Heart right ventricle (tissue), 16 donors: ENCODE measurements at regions not wholly inside any gene's neighbourhood (a gene's known extent, or its start where the extent isn't known, plus 50 kb on each side); places are given as distances from the start of the nearest gene placed in this dataset.
A peak's percentile ranks its signal among the peaks of the same experiment; 100 is the strongest.
"Not testable (repeated sequence)": the region's sequence is repeated elsewhere in the genome, so short reads cannot be mapped to it uniquely, and the experiment has no call there.

Experiments used
- ATAC-seq, 8 donors: fragments of 200-7000 bp; cut with Tn5 transposase; one replicate each; pipeline ENCODE4 v1.9.1; 2020; ENCODE audit warnings: mild to moderate bottlenecking in 8 of 8, moderate library complexity in 8 of 8, moderate number of reproducible peaks in 1 of 8
- DNase-seq, 2 donors: peaks; one replicate each; pipeline ENCODE4 v3.0.0-alpha.2; 2020
- H3K27ac ChIP-seq, 10 donors: fragments of 200-600 bp; sonication (generic) in 2 of 10; one replicate each; pipeline versions ENCODE4 v1.5.0 to v1.8.0; 2020 to 2022; ENCODE audit warnings: mild to moderate bottlenecking in 3 of 10
- H3K27me3 ChIP-seq, 7 donors: fragments of 200-600 bp; one replicate each; pipeline ENCODE4 v1.8.0; 2021 to 2022; ENCODE audit warnings: mild to moderate bottlenecking in 2 of 7
- H3K36me3 ChIP-seq, 9 donors: fragments of 200-600 bp; sonication (generic) in 1 of 9; one replicate each; pipeline versions ENCODE4 v1.5.0 to v1.8.0; 2020 to 2022; ENCODE audit warnings: mild to moderate bottlenecking in 2 of 9
- H3K4me1 ChIP-seq, 9 donors: fragments of 200-600 bp; sonication (generic) in 1 of 9; one replicate each; pipeline versions ENCODE4 v1.5.0 to v1.8.0; 2020 to 2022; ENCODE audit warnings: mild to moderate bottlenecking in 4 of 9
- H3K4me3 ChIP-seq, 10 donors: fragments of 200-600 bp; sonication (generic) in 2 of 10; one replicate each; pipeline versions ENCODE4 v1.5.0 to v1.8.0; 2020 to 2022; ENCODE audit warnings: mild to moderate bottlenecking in 7 of 10, moderate library complexity in 2 of 10
- H3K9me3 ChIP-seq, 11 donors: fragments of 200-600 bp in 10 of 11; sonication (generic) in 2 of 11; one replicate each; pipeline versions ENCODE4 v1.5.0 to v1.8.0; 2013 to 2022; ENCODE audit warnings: mild to moderate bottlenecking in 2 of 11, control low read depth in 1 of 11, moderate library complexity in 1 of 11
- WGBS, 2 donors: extraction: QIAGEN DNeasy Blood & Tissue Kit; methylation state at CpG; one replicate each; pipeline ENCODE4 v1.1.7; 2013; ENCODE audit warnings: inconsistent platforms in 1 of 2; 5-methylcytosine and 5-hydroxymethylcytosine counted together
- intact Hi-C, 10 donors: fragments of 100-400 bp; cut with DNase I; formaldehyde crosslinking; loops; one replicate each; pipeline versions ENCODE4 v1.11.1 to v1.14.2; 2022
- TF ChIP-seq, protein P1 (sequence below), 9 donors: fragments of 200-600 bp; sonication (generic) in 2 of 9; IDR thresholded peaks; one replicate each; pipeline versions ENCODE4 v1.5.0 to v1.8.0; 2021 to 2022; ENCODE audit warnings: antibody characterized with exemption in 9 of 9, mild to moderate bottlenecking in 5 of 9, moderate library complexity in 1 of 9
- donor health status: Arrhythmogenic right ventricular cardiomyopathy.
- donor health status: ischemic (EF 13 %, LVEDD 7.1; RV severe dilation, severe dysfunction).
- donor health status: healthy with polysubstance abuse.
- donor health status: DM: no; HTN: yes; CAD: no.
- donor health status: DM: no; HTN: no; CAD: no.
- donor health status: ischemic (EF 25% LVEDD 6.9; RV normal size, moderate dysfunction).
- donor health status: ischemic (EF 25% LVEDD 5.7; RV mildly dilated, moderate dysfunction).
- donor health status: healthy.
- donor health status: DM: yes; HTN: yes; CAD: no.
- donor health status: Ischemic cardiomyopathy.
- donor health status: ischemic (EF 35%, LVEDD 5.7; RV mildly dilated, moderate dysfunction).
- donor health status: nonischemic (EF 11% LVEDD 7.7; RV severe dilation, severe dysfunction).
- donor health status: DM: yes; HTN: yes; CAD: no.
- donor health status: PGD.
- donor health status: ischemic (EF 29% LVEDD 5.4; RV normal size, mild dysfunction).
- donor health status: nonischemic (EF 23%, LVEDD 6.1; RV moderate dilation, normal function).

DNA sequence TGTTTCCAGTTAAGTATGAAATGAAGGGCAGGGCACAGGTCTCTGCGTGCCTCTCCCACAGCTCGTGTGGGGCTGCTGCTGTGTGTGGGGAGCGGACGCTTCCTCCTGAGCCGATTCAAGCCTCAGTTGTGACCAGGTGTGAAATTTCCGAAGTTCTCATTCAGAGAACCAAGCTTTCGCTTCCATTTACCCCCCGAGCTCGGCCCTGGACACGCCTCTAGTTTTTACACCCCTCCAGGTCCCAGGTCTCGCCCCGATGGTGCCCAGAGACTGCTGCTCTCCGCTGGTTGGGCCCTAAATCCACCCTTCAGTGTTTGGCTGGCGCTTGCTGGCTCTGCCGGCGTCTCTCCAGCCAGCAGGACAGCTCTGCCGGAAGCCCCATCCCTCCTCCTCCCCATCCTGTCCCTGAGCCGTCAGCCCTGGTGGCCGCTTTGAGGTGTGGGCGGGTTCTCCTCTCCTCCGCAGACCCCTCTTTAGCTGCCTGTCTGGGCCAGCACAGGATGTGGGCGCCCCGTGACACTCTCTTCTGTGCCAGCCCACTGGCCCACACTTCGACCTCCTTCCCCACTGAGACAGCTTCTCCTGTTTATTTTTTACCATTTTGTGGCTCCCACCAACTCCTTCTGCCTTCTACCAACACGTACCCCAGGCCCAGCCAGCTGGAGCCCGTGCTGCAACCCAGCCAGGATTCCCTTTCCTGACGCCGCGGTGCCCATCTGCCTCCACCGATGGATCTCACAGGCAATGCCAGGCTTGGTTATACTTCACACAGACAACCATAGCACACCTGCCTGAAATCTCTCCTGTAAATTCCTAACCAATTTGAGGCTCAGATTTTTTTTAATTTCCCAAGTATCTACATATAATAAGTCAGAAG, 142.8 kb downstream of the DLL1 start:
- Histone ChIP-seq H3K4me3 (peak overlapping the region in 2 of 10 donors; percentile 6 to 31), H3K9me3 (peaks cover 0 to 13% (median 0%) of the 10 kb centered on the region in 11 donors), H3K27me3 (peaks cover 0 to 29% (median 0%) of the 10 kb centered on the region in 7 donors), H3K27ac (peak overlapping the region in 7 of 10 donors; percentile 25 to 53 (median 48)), H3K4me1 (peaks cover 5 to 54% (median 36%) of the 10 kb centered on the region in 9 donors), H3K36me3 (no peaks in the 10 kb centered on the region)
- TF ChIP-seq, protein P1, sequence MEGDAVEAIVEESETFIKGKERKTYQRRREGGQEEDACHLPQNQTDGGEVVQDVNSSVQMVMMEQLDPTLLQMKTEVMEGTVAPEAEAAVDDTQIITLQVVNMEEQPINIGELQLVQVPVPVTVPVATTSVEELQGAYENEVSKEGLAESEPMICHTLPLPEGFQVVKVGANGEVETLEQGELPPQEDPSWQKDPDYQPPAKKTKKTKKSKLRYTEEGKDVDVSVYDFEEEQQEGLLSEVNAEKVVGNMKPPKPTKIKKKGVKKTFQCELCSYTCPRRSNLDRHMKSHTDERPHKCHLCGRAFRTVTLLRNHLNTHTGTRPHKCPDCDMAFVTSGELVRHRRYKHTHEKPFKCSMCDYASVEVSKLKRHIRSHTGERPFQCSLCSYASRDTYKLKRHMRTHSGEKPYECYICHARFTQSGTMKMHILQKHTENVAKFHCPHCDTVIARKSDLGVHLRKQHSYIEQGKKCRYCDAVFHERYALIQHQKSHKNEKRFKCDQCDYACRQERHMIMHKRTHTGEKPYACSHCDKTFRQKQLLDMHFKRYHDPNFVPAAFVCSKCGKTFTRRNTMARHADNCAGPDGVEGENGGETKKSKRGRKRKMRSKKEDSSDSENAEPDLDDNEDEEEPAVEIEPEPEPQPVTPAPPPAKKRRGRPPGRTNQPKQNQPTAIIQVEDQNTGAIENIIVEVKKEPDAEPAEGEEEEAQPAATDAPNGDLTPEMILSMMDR (IDR thresholded peaks at IDR 0.05) = no peak
- intact Hi-C loops = loop anchor here in 1 of 10 donors (10.0 kb wide), 1 partner anchor 127 kb away; no protein-coding TSS in a partner anchor
- 43 to 50% methylated on average over 30 of the region's 30 CpGs for WGBS, 2 donors
- ATAC-seq (peak in 5 of 8 donors; percentile 13 to 38 (median 18)), DNase-seq (no peak)

- 73 to 75% methylated on average over 23 of the region's 23 CpGs for WGBS, 2 donors
- no peak for DNase-seq
- peak overlapping the region in 2 of 10 donors; percentile 6 to 31 for H3K4me3 ChIP-seq
Observed at GRCh38 chr6:170147056-170147787, 143.7 kb downstream of the DLL1 start.

DNA sequence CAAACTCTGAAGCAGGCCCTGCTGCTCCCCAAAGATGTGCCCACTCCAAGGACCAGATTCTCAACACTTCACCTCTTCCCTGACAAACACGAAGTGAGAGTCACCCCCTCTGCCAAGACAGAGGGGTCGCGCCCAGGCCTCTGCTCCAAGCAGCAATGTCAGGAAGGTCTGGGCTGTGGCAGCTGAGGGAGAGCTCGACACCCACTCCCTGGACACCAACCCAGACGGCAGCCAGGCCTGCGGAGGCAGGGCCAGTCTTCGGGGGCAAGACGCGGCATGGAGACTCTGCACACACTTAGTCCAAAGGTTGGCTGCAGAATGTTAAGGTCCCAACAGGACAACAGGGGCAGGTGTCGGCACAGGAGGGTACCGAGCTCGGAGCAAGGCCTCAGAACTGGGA, 144.2 kb downstream of the DLL1 start:
- peaks cover 0 to 15% (median 0%) of the 10 kb centered on the region in 7 donors for H3K27me3 ChIP-seq
- H3K4me1 ChIP-seq = peaks cover 5 to 41% (median 23%) of the 10 kb centered on the region in 9 donors
- H3K4me3 ChIP-seq = no peak overlapping the region
- 84 to 88% methylated on average over 11 of the region's 12 CpGs for WGBS, 2 donors
- H3K9me3 ChIP-seq = peaks cover 0 to 13% (median 0%) of the 10 kb centered on the region in 11 donors
- H3K36me3 ChIP-seq = peaks cover 0 to 2% (median 0%) of the 10 kb centered on the region in 9 donors
- intact Hi-C loops = loop anchor here in 1 of 10 donors (10.0 kb wide), 1 partner anchor 128 kb away; no protein-coding TSS in a partner anchor
- DNase-seq = no peak
- peak in 2 of 8 donors; percentile 11 to 36 for ATAC-seq
- TF ChIP-seq, protein P1 (IDR thresholded peaks at IDR 0.05) = no peak
- H3K27ac ChIP-seq = peak overlapping the region in 1 of 10 donors; percentile 41

More at GRCh38 chr6:170147056-170147787, 143.7 kb downstream of the DLL1 start:
- intact Hi-C loops = loop anchor here in 1 of 10 donors (10.0 kb wide), 1 partner anchor 128 kb away; no protein-coding TSS in a partner anchor
- peak overlapping the region in 6 of 10 donors; percentile 25 to 51 (median 48) for H3K27ac ChIP-seq
- peaks cover 0 to 21% (median 0%) of the 10 kb centered on the region in 7 donors for H3K27me3 ChIP-seq
- no peaks in the 10 kb centered on the region for H3K36me3 ChIP-seq
- TF ChIP-seq, protein P1 (IDR thresholded peaks at IDR 0.05) = no peak
- H3K9me3 ChIP-seq = peaks cover 0 to 13% (median 0%) of the 10 kb centered on the region in 11 donors
- H3K4me1 ChIP-seq = peaks cover 5 to 47% (median 28%) of the 10 kb centered on the region in 9 donors
- ATAC-seq = peak in 7 of 8 donors; percentile 27 to 77 (median 36)

GRCh38 chr6:170146131-170146530, 144.7 kb downstream of the DLL1 start:
- not testable (repeated sequence) for H3K36me3 ChIP-seq, H3K27me3 ChIP-seq, ATAC-seq, H3K4me3 ChIP-seq, DNase-seq, H3K27ac ChIP-seq
- intact Hi-C loops = loop anchor here in 1 of 10 donors (10.0 kb wide), 1 partner anchor 129 kb away; no protein-coding TSS in a partner anchor
- peaks cover under 1 to 36% (median 20%) of the 10 kb centered on the region in 9 donors for H3K4me1 ChIP-seq
- peaks cover 0 to 13% (median 0%) of the 10 kb centered on the region in 11 donors for H3K9me3 ChIP-seq

- intact Hi-C loops = loop anchor here in 1 of 10 donors (10.0 kb wide), 1 partner anchor 129 kb away; no protein-coding TSS in a partner anchor
- 44 to 52% methylated on average over 3 of the region's 3 CpGs for WGBS, 2 donors
- H3K27me3 ChIP-seq, ATAC-seq, H3K36me3 ChIP-seq, H3K4me3 ChIP-seq, H3K27ac ChIP-seq, DNase-seq: not testable (repeated sequence)
- Histone ChIP-seq H3K4me1 (peaks cover 0 to 32% (median 17%) of the 10 kb centered on the region in 9 donors), H3K9me3 (peaks cover 0 to 13% (median 0%) of the 10 kb centered on the region in 11 donors)
Observed at GRCh38 chr6:170145716-170146115, 145.2 kb downstream of the DLL1 start.
